GM18505 (cell line): ENCODE measurements at regions not wholly inside any gene's neighbourhood (a gene's known extent, or its start where the extent isn't known, plus 50 kb on each side); places are given as distances from the start of the nearest gene placed in this dataset.

ENCODE experiments used
- ATAC-seq: cut with Tn5 transposase; IDR thresholded peaks from one replicate; pipeline ENCODE4 v1.9.1; 2021; ENCODE audit not compliant: unreplicated experiment
- POLR2A ChIP-seq: IDR thresholded peaks from 4 replicates; pipeline ENCODE4 v1.6.1; 2011; ENCODE audit warnings: borderline replicate concordance; ENCODE audit not compliant: insufficient read depth, insufficient read length; ENCODE audit errors: extremely low read depth

DNA sequence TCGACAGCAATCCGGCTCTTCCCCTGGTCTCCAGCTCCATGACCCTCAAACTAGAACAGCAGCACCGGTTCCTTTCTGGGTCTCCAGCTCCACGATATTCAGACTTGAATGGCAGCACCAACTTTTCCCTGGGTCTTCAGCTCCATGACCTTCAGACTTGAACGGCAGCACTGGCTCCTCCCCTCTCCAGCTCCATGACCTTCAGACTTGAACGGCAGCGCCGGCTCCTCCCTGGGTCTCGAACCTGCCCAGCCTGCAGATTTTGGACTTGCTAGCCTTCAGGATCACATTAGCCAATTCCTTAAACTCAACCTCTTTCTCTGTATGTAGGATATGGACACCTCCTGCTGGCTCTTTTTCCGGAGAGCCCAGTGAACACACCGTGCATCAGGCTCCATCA lies 350.9 kb downstream of the PREX1 start:
- no peak for TF ChIP-seq POLR2A
- no peak for ATAC-seq

- ATAC-seq, result no peak
- TF ChIP-seq POLR2A, result no peak
These were observed 353.8 kb downstream of the PREX1 start for GRCh38 chr20:48474022-48474421.

DNA sequence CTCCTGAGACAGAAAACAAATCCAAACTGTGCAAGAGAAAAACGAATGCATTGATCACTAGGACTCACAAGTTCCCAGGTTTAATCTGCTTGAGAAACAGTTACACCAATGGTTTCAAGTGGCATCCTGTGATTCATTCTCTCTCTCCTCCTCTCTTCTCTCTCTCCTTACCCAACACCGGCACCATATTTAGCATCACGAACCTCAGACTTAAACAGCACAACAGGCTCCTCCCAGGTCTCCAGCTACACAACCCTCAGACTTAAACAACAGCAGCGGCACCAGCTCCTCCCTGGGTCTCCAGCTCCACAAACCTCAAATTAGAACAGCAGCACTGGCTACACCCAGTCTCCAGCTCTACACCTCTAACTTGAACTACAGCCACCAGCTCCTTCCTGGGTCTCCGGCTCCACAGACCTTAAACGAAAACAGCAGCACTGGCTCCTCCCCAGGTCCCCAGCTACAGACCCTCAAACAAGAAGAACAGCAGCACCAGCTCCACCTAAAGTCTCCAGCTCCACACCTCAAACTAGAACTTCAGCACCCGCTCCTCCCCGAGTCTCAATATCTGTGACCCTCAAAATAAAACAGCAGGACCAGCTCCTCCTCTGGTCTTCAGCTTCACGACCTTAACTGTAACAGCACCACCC lies 355.9 kb downstream of the PREX1 start:
- TF ChIP-seq POLR2A, result no peak
- ATAC-seq, result no peak

DNA sequence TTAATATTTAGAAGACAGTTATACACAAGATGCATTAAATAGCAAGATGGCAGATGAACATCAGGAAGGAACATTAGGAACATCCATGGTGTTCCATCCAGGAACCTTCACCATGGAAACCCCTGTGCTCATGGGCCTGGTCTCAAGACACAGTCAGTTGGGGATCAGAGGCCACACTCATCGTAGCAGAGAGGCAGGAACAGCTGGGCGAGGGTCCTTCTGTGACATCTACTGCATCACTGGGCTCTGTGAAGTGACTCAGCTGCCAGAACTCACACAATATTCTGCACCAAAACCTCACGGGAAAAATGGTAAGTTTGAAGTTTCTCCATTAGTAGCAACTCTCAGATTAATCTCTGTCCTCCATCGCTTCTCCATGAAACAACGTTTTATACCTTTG lies 356.6 kb downstream of the PREX1 start:
- TF ChIP-seq POLR2A, result no peak
- ATAC-seq, result no peak

DNA sequence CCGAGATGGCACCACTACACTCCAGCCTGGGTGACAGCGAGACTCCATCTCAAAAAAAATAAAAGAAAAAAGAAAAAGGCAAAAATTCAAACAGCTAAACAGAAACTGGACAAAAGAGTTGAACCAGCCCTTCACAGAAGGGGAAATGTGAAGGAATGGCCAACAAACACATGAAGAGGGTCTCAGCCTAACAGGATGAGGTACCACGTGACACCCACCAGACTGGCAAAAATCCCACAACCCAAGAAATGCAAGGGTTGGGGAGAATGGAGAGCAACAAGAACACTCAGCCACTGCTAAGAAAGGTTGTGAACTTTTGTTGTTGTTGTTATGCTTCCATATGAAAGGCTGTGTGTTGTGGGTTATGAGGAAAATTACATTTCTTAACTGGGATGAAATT lies 357.7 kb downstream of the PREX1 start:
- no peak for ATAC-seq
- TF ChIP-seq POLR2A, result no peak

DNA sequence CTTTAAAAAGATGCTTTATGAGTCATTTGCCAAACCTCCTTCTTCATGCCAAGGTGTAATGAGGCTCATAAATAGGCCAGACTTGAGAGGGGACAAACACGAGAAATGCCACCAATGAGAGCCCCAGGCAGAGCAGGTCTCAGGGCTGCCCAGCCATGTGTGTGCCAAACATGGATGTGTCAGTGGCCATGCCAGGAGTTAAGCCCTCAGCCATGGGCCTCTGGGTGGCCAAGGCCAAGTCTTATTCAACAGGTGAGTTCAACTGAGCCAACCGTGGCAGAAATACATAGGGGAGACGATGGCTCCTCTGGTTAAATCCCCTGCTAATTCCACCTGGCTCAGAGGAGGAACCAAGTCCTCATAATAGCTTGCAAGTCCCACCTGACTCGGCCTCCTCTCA lies 358.8 kb downstream of the PREX1 start:
- no peak for ATAC-seq

GRCh38 chr20:48468571-48468970 lies 359.2 kb downstream of the PREX1 start:
- ATAC-seq, result no peak
- TF ChIP-seq POLR2A, result no peak

More for the DNA sequence above, 358.8 kb downstream of the PREX1 start:
- TF ChIP-seq POLR2A, result no peak

GRCh38 chr20:48467622-48468021 lies 360.2 kb downstream of the PREX1 start:
- TF ChIP-seq POLR2A, result no peak
- ATAC-seq, result no peak

DNA sequence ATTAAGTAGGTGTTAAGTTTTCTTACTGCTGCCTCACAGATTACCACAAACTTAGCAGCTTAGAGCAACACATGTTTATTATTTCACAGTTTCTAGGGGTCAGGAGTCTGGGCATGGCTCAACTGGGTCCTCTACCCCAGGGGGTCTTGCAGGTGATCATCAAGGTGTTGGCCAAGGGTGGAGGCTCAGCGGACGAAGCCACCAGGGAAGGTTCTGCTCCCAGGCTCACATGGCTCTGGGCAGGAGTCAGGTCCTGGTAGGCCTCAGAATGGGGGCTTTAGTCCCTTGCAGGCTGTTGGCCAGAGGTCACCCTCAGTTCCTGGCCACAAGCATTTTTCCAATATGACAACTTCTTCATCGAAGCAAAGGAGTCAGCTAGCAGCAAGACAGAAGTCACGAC lies 362.5 kb downstream of the PREX1 start:
- no peak for ATAC-seq
- TF ChIP-seq POLR2A, result no peak

GRCh38 chr20:48463916-48464315 lies 363.9 kb downstream of the PREX1 start:
- no peak for TF ChIP-seq POLR2A
- ATAC-seq, result no peak

GRCh38 chr20:48463096-48463720 lies 364.6 kb downstream of the PREX1 start:
- no peak for ATAC-seq
- no peak for TF ChIP-seq POLR2A

- no peak for TF ChIP-seq POLR2A
- no peak for ATAC-seq
These were observed 366.1 kb downstream of the PREX1 start for GRCh38 chr20:48461735-48462119.

GRCh38 chr20:48461091-48461734 lies 366.6 kb downstream of the PREX1 start:
- no peak for ATAC-seq
- TF ChIP-seq POLR2A, result no peak

GRCh38 chr20:48460681-48461080 lies 367.1 kb downstream of the PREX1 start:
- TF ChIP-seq POLR2A, result no peak
- no peak for ATAC-seq

DNA sequence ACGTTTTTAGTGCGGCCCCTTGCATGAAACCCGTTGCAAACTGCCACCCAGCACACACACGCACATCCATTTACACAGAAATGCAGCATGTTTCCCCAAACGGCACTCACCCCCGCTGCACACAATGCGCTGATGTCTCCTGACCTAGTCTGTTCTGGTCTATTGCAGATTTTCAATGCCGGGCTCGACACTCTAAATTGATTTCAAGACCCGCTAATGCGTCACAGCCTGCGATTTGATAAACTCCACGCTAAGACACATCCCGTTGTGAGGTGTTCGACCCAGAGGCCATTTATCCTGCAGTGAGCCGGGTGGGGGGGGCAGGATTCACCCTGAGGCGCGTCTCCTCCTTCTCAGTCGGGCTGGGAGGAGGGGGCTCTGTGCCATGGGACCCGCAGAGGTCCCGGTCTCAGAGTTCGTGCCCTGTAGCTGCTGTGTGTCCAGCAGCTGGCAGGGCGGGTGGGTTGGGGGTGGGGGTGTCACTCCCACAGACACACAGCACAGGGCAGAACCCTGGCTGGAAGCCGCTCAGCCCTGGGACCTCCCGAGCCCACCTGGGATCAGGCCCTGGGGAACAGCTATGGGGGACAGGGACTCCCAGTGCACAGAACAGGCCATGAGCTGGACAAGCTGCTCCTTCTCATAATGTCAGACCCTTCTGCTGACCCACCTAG lies 367.9 kb downstream of the PREX1 start:
- TF ChIP-seq POLR2A, result no peak
- no peak for ATAC-seq
